ENCODE measurements at regions not wholly inside any gene's neighbourhood (a gene's known extent, or its start where the extent isn't known, plus 50 kb on each side); places are given as distances from the start of the nearest gene placed in this dataset.

DNA sequence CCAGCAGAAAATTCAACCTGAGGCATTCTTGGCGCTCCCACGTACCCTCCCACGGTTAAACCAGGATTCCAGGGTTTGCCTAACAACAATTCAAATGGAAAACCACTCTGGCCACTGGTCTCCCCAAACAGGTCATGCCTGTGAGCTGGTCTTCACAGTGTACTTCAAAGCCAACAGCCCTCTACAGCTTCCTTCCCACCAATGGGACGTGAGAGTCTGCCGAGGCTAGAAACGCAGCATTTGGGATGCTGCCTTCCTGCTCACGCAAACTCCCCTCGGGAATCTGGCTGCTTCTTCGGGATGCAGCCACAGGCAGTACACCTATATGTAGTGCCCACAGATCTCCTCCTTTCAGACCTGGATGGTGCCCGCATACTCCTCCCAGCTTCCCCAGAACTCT is 149.1 kb downstream of the KLHL28 start:
- Histone ChIP-seq H3K36me3 (no peaks in the 10 kb centered on the region), H3K4me1 (ENCODE audit: insufficient read depth) (no peaks in the 10 kb centered on the region), H3K4me3 (no peak overlapping the region), H3K9me3 (no peaks in the 10 kb centered on the region), H3K27ac (no peak overlapping the region), H3K27me3 (no peaks in the 10 kb centered on the region)
- WGBS, 3 donors, result 90 to 91% (median 91%) methylated on average over 10 of the region's 10 CpGs
- DNase-seq, result no peak
- TF ChIP-seq EP300 (IDR thresholded peaks at IDR 0.05) (no peak), CTCF (IDR thresholded peaks at IDR 0.05) (no peak), POLR2A (IDR thresholded peaks at IDR 0.05) (no peak)
- intact Hi-C loops (cut with DNase I), result no loop called here

DNA sequence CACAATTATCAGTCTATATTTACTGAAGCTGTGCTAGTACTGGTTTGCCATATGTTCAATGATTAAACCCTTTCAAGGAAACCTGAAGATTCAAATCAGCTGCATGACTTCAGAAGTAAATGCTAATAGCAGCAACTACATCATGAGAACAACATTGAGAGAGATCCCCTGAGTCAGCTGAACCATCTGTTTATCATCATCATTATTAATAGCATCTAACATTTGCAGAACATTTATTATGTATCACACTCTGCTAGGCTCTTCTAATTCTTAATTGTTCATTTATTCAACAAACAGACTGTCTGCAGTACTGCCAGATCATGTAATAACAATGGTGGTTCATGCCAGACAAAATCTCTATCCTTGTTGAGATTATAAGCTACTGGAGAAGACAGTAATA is 157.4 kb downstream of the KLHL28 start:
- no peak for DNase-seq
- intact Hi-C loops (cut with DNase I), result no loop called here
- Histone ChIP-seq H3K9me3 (no peaks in the 10 kb centered on the region), H3K4me3 (no peak overlapping the region), H3K36me3 (no peaks in the 10 kb centered on the region), H3K4me1 (ENCODE audit: insufficient read depth) (no peaks in the 10 kb centered on the region), H3K27me3 (no peaks in the 10 kb centered on the region), H3K27ac (no peak overlapping the region)
- TF ChIP-seq CTCF (IDR thresholded peaks at IDR 0.05), result no peak
- no peak for TF ChIP-seq EP300 (IDR thresholded peaks at IDR 0.05)
- TF ChIP-seq POLR2A (IDR thresholded peaks at IDR 0.05), result no peak

- TF ChIP-seq EP300 (IDR thresholded peaks at IDR 0.05) (no peak), POLR2A (IDR thresholded peaks at IDR 0.05) (no peak), CTCF (IDR thresholded peaks at IDR 0.05) (peak in 1 of 3 donors; percentile 28)
- H3K36me3 ChIP-seq, result no peaks in the 10 kb centered on the region
- intact Hi-C loops (cut with DNase I), result no loop called here
- no peaks in the 10 kb centered on the region for H3K4me1 ChIP-seq (ENCODE audit: insufficient read depth)
- no peaks in the 10 kb centered on the region for H3K27me3 ChIP-seq
- H3K27ac ChIP-seq, result no peak overlapping the region
- WGBS, 3 donors, result 69 to 72% (median 71%) methylated on average over 1 of the region's 1 CpG
- DNase-seq, result no peak
- H3K9me3 ChIP-seq, result no peaks in the 10 kb centered on the region
- no peak overlapping the region for H3K4me3 ChIP-seq
Observed at GRCh38 chr14:44803239-44803905, 158.4 kb downstream of the KLHL28 start.

DNA sequence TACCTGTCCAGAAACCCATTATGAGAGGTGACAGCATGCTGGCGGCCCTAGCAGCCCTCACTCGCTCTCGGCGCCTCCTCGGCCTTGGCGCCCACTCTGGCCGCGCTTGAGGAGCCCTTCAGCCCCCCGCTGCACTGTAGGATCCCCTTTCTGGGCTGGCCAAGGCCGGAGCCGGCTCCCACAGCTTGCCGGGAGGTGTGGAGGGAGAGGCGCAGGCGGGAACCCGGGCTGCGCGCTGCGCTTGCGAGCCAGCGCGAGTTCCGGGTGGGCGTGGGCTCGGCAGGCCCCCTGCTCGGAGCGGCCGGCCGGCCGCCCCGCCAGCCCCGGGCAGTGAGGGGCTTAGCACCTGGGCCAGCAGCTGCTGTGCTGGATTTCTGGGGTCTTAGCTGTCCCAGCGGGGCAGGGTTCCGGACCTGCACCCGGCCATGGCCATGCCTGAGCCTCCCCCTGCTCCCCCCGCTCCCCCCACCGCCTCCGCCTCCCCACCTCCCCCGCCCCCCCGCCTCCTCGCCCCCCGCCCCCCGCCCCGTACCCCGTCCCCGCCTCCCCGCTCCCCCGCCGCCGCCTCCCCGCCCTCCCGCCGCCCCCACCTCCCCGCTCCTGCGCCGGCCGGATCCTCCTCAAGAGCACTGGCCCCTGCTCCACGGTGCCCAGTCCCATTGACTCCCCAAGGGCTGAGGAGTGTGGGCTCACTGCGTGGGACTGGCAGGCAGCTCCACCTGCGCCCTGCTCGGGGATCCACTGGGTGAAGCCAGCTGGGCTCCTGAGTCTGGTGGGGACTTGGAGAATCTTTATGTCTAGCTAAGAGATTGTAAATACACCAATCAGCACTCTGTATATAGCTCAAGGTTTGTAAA is 163.1 kb downstream of the KLHL28 start:
- Histone ChIP-seq H3K4me3 (no peak overlapping the region), H3K4me1 (ENCODE audit: insufficient read depth) (no peaks in the 10 kb centered on the region), H3K27me3 (no peaks in the 10 kb centered on the region), H3K27ac (no peak overlapping the region), H3K9me3 (no peaks in the 10 kb centered on the region), H3K36me3 (no peaks in the 10 kb centered on the region)
- no peak for DNase-seq
- 73 to 93% (median 82%) methylated on average over 57 to 60 of the region's 60 CpGs for WGBS, 3 donors
- TF ChIP-seq EP300 (IDR thresholded peaks at IDR 0.05), result no peak
- TF ChIP-seq CTCF (IDR thresholded peaks at IDR 0.05), result no peak
- TF ChIP-seq POLR2A (IDR thresholded peaks at IDR 0.05), result no peak
- intact Hi-C loops (cut with DNase I), result no loop called here

Measured in ovary (tissue), 7 donors.